Lower leg skin (tissue), 4 donors: ENCODE measurements at regions not wholly inside any gene's neighbourhood (a gene's known extent, or its start where the extent isn't known, plus 50 kb on each side); places are given as distances from the start of the nearest gene placed in this dataset.

ENCODE experiments used
- DNase-seq, 2 donors: peaks; one replicate each; pipeline ENCODE4 v3.0.0-alpha.2; 2019; ENCODE audit warnings: low spot score in 2 of 2
- H3K4me3 ChIP-seq: fragments of 200-600 bp; sonication (generic); 2 replicates; pipeline ENCODE4 v1.5.1; 2017; ENCODE audit warnings: mild to moderate bottlenecking, low read depth; ENCODE audit not compliant: poor library complexity, severe bottlenecking
- POLR2A ChIP-seq, 2 donors: fragments of 450-650 bp; IDR thresholded peaks; one replicate each; pipeline ENCODE4 v1.6.1; 2016 to 2017; ENCODE audit warnings: antibody characterized with exemption in 2 of 2, mild to moderate bottlenecking in 1 of 2, moderate library complexity in 1 of 2
- WGBS, 2 donors: methylation state at CpG; one replicate each; pipeline ENCODE4 v1.1.5; 2018; 5-methylcytosine and 5-hydroxymethylcytosine counted together
- intact Hi-C: fragments of 100-400 bp; cut with DNase I; formaldehyde crosslinking; loops from one replicate; pipeline ENCODE4 v1.15.0; 2023; ENCODE audit warnings: low total_unique reads
- TF ChIP-seq, protein P1 (sequence below), 3 donors: fragments of 450-650 bp; IDR thresholded peaks; one replicate each; pipeline ENCODE4 v1.5.1; 2016; ENCODE audit warnings: antibody characterized with exemption in 3 of 3, mild to moderate bottlenecking in 3 of 3, moderate library complexity in 2 of 3

DNA sequence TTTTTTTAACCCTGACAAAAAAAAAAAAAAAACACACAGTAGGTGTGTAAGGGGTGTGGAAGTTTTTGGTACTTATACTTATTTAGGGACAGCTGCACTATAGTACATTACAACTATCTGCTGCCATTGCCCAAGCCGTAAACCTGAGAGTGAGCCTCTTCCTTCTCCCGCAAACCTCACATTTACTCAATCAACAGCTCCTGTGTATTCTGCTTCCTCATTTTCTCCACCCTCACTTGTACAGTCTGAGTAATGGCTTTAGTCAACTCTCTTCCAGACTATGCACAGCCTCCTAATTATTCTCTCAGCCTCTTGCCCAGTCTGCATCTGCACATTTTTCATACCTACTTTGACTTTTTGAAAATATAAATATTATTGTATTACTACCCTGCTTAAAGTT is 362.0 kb downstream of the ADAM29 start:
- H3K4me3 ChIP-seq = no peak overlapping the region
- intact Hi-C loops = no loop called here
- WGBS, 2 donors = 92 to 94% methylated on average over 2 of the region's 2 CpGs
- no peak for DNase-seq
- TF ChIP-seq POLR2A (IDR thresholded peaks at IDR 0.05) = no peak
- TF ChIP-seq, protein P1, sequence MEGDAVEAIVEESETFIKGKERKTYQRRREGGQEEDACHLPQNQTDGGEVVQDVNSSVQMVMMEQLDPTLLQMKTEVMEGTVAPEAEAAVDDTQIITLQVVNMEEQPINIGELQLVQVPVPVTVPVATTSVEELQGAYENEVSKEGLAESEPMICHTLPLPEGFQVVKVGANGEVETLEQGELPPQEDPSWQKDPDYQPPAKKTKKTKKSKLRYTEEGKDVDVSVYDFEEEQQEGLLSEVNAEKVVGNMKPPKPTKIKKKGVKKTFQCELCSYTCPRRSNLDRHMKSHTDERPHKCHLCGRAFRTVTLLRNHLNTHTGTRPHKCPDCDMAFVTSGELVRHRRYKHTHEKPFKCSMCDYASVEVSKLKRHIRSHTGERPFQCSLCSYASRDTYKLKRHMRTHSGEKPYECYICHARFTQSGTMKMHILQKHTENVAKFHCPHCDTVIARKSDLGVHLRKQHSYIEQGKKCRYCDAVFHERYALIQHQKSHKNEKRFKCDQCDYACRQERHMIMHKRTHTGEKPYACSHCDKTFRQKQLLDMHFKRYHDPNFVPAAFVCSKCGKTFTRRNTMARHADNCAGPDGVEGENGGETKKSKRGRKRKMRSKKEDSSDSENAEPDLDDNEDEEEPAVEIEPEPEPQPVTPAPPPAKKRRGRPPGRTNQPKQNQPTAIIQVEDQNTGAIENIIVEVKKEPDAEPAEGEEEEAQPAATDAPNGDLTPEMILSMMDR (IDR thresholded peaks at IDR 0.05) = no peak

DNA sequence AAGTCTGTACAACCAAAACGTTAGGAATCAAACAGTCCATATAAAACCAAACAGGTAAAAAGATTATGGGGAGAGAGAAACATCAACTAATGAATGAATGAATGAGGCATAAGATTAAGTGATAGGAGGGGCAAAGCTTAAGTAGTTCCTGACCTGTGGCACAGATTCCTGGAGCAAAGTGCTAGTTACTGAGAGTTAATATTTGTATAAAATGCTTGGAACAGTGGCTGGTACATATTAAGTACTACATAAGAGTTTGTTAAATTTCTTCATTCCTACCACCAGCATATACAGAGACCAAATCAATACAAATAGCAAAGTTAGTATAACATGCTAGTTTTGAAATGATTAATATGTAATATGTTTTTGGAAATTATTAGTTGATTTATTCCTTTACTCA is 363.7 kb downstream of the ADAM29 start:
- WGBS, 2 donors = 57 to 59% methylated on average over 1 of the region's 1 CpG
- intact Hi-C loops = no loop called here
- TF ChIP-seq, protein P1 (IDR thresholded peaks at IDR 0.05) = no peak
- TF ChIP-seq POLR2A (IDR thresholded peaks at IDR 0.05) = no peak
- H3K4me3 ChIP-seq = no peak overlapping the region
- no peak for DNase-seq

DNA sequence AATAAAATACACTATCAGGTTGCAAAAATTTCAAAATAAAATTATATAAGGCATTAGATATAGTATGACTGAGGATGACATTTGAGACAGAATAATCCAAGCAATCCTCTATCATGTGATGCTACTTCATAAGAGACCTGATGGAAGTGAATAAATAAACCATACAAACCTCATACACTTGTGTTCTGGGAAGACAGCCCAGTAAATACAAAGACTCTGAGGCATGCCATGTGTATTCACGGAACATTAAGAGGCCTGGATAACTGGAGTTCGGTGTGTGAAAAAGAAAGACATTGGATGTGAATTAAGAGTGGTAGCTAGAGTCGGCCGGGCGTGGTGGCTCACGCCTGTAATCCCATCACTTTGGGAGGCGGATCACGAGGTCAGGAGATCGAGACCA is 364.2 kb downstream of the ADAM29 start:
- WGBS, 2 donors = 89 to 96% methylated on average over 9 of the region's 9 CpGs
- DNase-seq = no peak
- intact Hi-C loops = no loop called here
- TF ChIP-seq, protein P1 (IDR thresholded peaks at IDR 0.05) = no peak
- TF ChIP-seq POLR2A (IDR thresholded peaks at IDR 0.05) = no peak
- no peak overlapping the region for H3K4me3 ChIP-seq

DNA sequence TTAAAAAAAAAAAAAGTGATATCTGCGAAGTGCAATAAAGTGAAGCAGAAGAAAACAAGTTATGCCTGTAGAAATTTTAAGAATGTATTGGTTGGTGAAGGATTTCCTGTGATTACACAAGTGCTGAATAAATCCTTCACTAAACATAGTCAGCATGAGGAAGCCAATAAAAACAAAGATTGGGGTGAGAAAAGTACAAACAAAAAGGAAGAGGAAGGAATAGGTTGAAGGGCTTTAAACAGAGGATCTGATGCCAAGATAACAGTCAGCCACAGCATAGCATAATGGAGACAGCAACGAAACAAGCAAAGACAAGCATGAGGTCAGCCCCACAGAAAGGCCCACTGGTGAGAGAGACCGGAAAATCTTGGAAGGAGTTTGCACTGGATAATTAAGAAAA is 372.2 kb downstream of the ADAM29 start:
- intact Hi-C loops = no loop called here
- TF ChIP-seq, protein P1 (IDR thresholded peaks at IDR 0.05) = no peak
- no peak for TF ChIP-seq POLR2A (IDR thresholded peaks at IDR 0.05)

DNA sequence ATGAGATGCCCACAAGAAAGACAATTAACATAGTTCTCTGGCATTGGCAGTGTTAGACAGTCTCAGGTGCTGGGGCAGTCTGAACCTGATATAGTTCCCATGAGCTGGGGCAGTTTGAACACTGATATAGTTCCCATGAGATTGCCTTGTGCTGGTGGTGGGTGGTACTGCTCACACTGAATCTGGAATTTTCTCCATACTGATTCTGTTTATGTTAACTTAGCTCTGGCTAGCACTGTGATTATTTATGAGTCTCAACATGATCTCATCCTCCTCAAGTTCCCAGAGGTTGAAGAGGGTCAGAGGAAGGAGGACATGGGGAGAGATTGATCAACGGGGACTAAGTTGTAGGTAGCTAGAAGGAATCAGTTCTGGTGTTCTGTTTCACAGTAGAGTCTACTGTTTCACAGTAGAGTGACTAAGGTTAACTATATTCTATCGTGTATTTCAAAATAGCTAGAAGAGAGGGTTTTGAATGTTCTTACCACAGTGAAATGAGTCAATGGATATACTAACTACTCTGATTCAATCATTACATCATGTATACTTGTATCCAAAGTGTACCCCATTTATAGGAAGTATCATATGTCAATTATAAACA is 379.9 kb downstream of the ADAM29 start:
- WGBS, 2 donors = 77 to 79% methylated on average over 2 of the region's 2 CpGs
- intact Hi-C loops = no loop called here
- TF ChIP-seq, protein P1 (IDR thresholded peaks at IDR 0.05) = no peak
- TF ChIP-seq POLR2A (IDR thresholded peaks at IDR 0.05) = no peak
- H3K4me3 ChIP-seq = no peak overlapping the region
- no peak for DNase-seq

More for the DNA sequence above, 372.2 kb downstream of the ADAM29 start:
- WGBS, 2 donors = 63 to 68% methylated on average over 3 of the region's 3 CpGs
- DNase-seq = no peak
- H3K4me3 ChIP-seq = no peak overlapping the region

DNA sequence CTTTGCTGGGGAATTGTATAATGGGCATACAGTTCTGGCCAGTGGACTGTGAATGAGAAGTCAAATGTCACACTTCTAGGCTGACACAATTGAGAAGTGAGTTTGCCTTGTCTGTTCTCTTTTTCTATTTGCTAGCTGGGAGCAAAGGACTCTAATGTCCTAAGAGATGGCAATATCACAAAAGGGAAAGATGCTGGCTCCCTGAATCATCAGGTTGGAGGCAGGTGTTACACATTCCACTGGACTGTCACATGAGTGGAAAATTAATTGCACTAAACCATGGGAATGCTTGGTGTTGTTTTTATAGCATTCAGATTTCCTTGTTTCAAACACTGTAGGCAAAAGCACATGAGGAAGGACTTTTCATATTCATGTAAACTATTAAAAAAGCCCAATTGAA is 388.3 kb downstream of the ADAM29 start:
- no peak for TF ChIP-seq POLR2A (IDR thresholded peaks at IDR 0.05)
- TF ChIP-seq, protein P1 (IDR thresholded peaks at IDR 0.05) = no peak
- no peak for DNase-seq
- intact Hi-C loops = no loop called here
- H3K4me3 ChIP-seq = no peak overlapping the region
